ENCODE measurements at regions not wholly inside any gene's neighbourhood (a gene's known extent, or its start where the extent isn't known, plus 50 kb on each side); places are given as distances from the start of the nearest gene placed in this dataset.
"Not testable (repeated sequence)": the region's sequence is repeated elsewhere in the genome, so short reads cannot be mapped to it uniquely, and the experiment has no call there.

GRCh38 chr1:238401144-238401543 is 510.4 kb upstream of the ZP4 start:
- in situ Hi-C loops (cut with HindIII; ENCODE audit: low sequenced_read_pairs) = no loop called here
- no peak for DNase-seq (ENCODE audit: low spot score)

GRCh38 chr1:238399558-238399957 is 508.8 kb upstream of the ZP4 start:
- DNase-seq (ENCODE audit: low spot score) = no peak
- in situ Hi-C loops (cut with HindIII; ENCODE audit: low sequenced_read_pairs) = no loop called here

GRCh38 chr1:238396140-238396539 is 505.4 kb upstream of the ZP4 start:
- in situ Hi-C loops (cut with HindIII; ENCODE audit: low sequenced_read_pairs) = no loop called here
- DNase-seq (ENCODE audit: low spot score) = no peak

- DNase-seq (ENCODE audit: low spot score) = no peak
- in situ Hi-C loops (cut with HindIII; ENCODE audit: low sequenced_read_pairs) = no loop called here
These were observed 493.7 kb upstream of the ZP4 start for GRCh38 chr1:238384381-238384780.

- in situ Hi-C loops (cut with HindIII; ENCODE audit: low sequenced_read_pairs) = no loop called here
- DNase-seq (ENCODE audit: low spot score) = no peak
These were observed 489.4 kb upstream of the ZP4 start for GRCh38 chr1:238380167-238380566.

GRCh38 chr1:238379446-238379845 is 488.7 kb upstream of the ZP4 start:
- in situ Hi-C loops (cut with HindIII; ENCODE audit: low sequenced_read_pairs); DNase-seq (ENCODE audit: low spot score): not testable (repeated sequence)

- no peak for DNase-seq (ENCODE audit: low spot score)
- in situ Hi-C loops (cut with HindIII; ENCODE audit: low sequenced_read_pairs) = no loop called here
These were observed 486.7 kb upstream of the ZP4 start for GRCh38 chr1:238377280-238377919.

GRCh38 chr1:238370599-238370998 is 479.9 kb upstream of the ZP4 start:
- in situ Hi-C loops (cut with HindIII; ENCODE audit: low sequenced_read_pairs) = no loop called here
- no peak for DNase-seq (ENCODE audit: low spot score)

- no peak for DNase-seq (ENCODE audit: low spot score)
- in situ Hi-C loops (cut with HindIII; ENCODE audit: low sequenced_read_pairs) = no loop called here
These were observed 473.6 kb upstream of the ZP4 start for GRCh38 chr1:238364214-238364892.

- in situ Hi-C loops (cut with HindIII; ENCODE audit: low sequenced_read_pairs) = no loop called here
These were observed 469.8 kb upstream of the ZP4 start for GRCh38 chr1:238360474-238360873.

GRCh38 chr1:238350471-238350870 is 459.7 kb upstream of the ZP4 start:
- DNase-seq (ENCODE audit: low spot score) = no peak
- in situ Hi-C loops (cut with HindIII; ENCODE audit: low sequenced_read_pairs) = no loop called here

More at GRCh38 chr1:238360474-238360873, 469.8 kb upstream of the ZP4 start:
- no peak for DNase-seq (ENCODE audit: low spot score)

- in situ Hi-C loops (cut with HindIII; ENCODE audit: low sequenced_read_pairs) = no loop called here
- no peak for DNase-seq (ENCODE audit: low spot score)
These were observed 455.6 kb upstream of the ZP4 start for GRCh38 chr1:238346340-238346739.

GRCh38 chr1:238345837-238346236 is 455.1 kb upstream of the ZP4 start:
- DNase-seq (ENCODE audit: low spot score) = no peak

GRCh38 chr1:238343852-238344251 is 453.1 kb upstream of the ZP4 start:
- DNase-seq (ENCODE audit: low spot score) = no peak
- in situ Hi-C loops (cut with HindIII; ENCODE audit: low sequenced_read_pairs) = no loop called here

More at GRCh38 chr1:238345837-238346236, 455.1 kb upstream of the ZP4 start:
- in situ Hi-C loops (cut with HindIII; ENCODE audit: low sequenced_read_pairs) = no loop called here

GRCh38 chr1:238341395-238341794 is 450.7 kb upstream of the ZP4 start:
- DNase-seq (ENCODE audit: low spot score) = no peak
- in situ Hi-C loops (cut with HindIII; ENCODE audit: low sequenced_read_pairs) = no loop called here

GRCh38 chr1:238340989-238341388 is 450.3 kb upstream of the ZP4 start:
- DNase-seq (ENCODE audit: low spot score) = no peak
- in situ Hi-C loops (cut with HindIII; ENCODE audit: low sequenced_read_pairs) = no loop called here

GRCh38 chr1:238336531-238336930 is 445.8 kb upstream of the ZP4 start:
- no peak for DNase-seq (ENCODE audit: low spot score)
- in situ Hi-C loops (cut with HindIII; ENCODE audit: low sequenced_read_pairs) = no loop called here

GRCh38 chr1:238334170-238334569 is 443.4 kb upstream of the ZP4 start:
- in situ Hi-C loops (cut with HindIII; ENCODE audit: low sequenced_read_pairs) = no loop called here

GRCh38 chr1:238331557-238331956 is 440.8 kb upstream of the ZP4 start:
- in situ Hi-C loops (cut with HindIII; ENCODE audit: low sequenced_read_pairs) = no loop called here
- DNase-seq (ENCODE audit: low spot score) = no peak

More at GRCh38 chr1:238334170-238334569, 443.4 kb upstream of the ZP4 start:
- no peak for DNase-seq (ENCODE audit: low spot score)

GRCh38 chr1:238329671-238330070 is 438.9 kb upstream of the ZP4 start:
- no peak for DNase-seq (ENCODE audit: low spot score)
- in situ Hi-C loops (cut with HindIII; ENCODE audit: low sequenced_read_pairs) = no loop called here

GRCh38 chr1:238327033-238327432 is 436.3 kb upstream of the ZP4 start:
- in situ Hi-C loops (cut with HindIII; ENCODE audit: low sequenced_read_pairs); DNase-seq (ENCODE audit: low spot score): not testable (repeated sequence)

Measured in G401 (cell line).